PC-9 (cell line): ENCODE measurements at regions not wholly inside any gene's neighbourhood (a gene's known extent, or its start where the extent isn't known, plus 50 kb on each side); places are given as distances from the start of the nearest gene placed in this dataset.

Source experiments
- CTCF ChIP-seq: fragments of 200-600 bp; sonication (generic); conservative IDR thresholded peaks from 2 replicates; pipeline ENCODE4 v1.6.1; 2017; ENCODE audit warnings: mixed run types, antibody characterized with exemption, mild to moderate bottlenecking, moderate library complexity
- EZH2 ChIP-seq: fragments of 200-600 bp; sonication (generic); IDR thresholded peaks from 2 replicates; pipeline ENCODE4 v1.8.0; 2017; ENCODE audit warnings: antibody characterized with exemption, low read depth

- TF ChIP-seq CTCF (no peak), EZH2 (no peak)
Measured at GRCh38 chr18:56377231-56377630, 261.2 kb downstream of the TXNL1 start.
